Uterus (tissue), 2 donors: ENCODE measurements at regions not wholly inside any gene's neighbourhood (a gene's known extent, or its start where the extent isn't known, plus 50 kb on each side); places are given as distances from the start of the nearest gene placed in this dataset.
"Not testable (repeated sequence)": the region's sequence is repeated elsewhere in the genome, so short reads cannot be mapped to it uniquely, and the experiment has no call there.

Experiments
- CTCF ChIP-seq, 4 experiments: fragments of 200-600 bp in 2 of 4; fragments of 450-650 bp in 2 of 4; sonication (generic) in 2 of 4; IDR thresholded peaks; one replicate each; pipeline ENCODE4 v1.5.1; 2016 to 2019; ENCODE audit warnings: antibody characterized with exemption in 4 of 4, mild to moderate bottlenecking in 2 of 4, moderate library complexity in 1 of 4
- POLR2A ChIP-seq, 2 donors: fragments of 450-650 bp; IDR thresholded peaks; one replicate each; pipeline ENCODE4 v1.6.1; 2016; ENCODE audit warnings: antibody characterized with exemption in 2 of 2, mild to moderate bottlenecking in 1 of 2, moderate library complexity in 1 of 2

- not testable (repeated sequence) for TF ChIP-seq CTCF, POLR2A (IDR thresholded peaks at IDR 0.05)
Observed at GRCh38 chr2:37744961-37745360, 73.5 kb upstream of the CDC42EP3 start.
